Panc1 (cell line): ENCODE measurements at regions not wholly inside any gene's neighbourhood (a gene's known extent, or its start where the extent isn't known, plus 50 kb on each side); places are given as distances from the start of the nearest gene placed in this dataset.

Experiments used
- ATAC-seq: fragments of 200-7000 bp; cut with Tn5 transposase; 2 replicates; pipeline ENCODE4 v1.9.1; 2020; ENCODE audit warnings: mild to moderate bottlenecking, moderate library complexity
- BruUV-seq: library from RNA; stranded (reverse); fragments of 400-500 nt; replicated peaks from 2 replicates; lab custom pipeline; 2021; lab: Mats Ljungman, UMichigan
- CTCF ChIA-PET: fragments of 300-600 bp; sonication (Branson Sonifier 250); formaldehyde crosslinking; loops from one replicate; lab custom pipeline; 2022; ENCODE audit warnings: antibody characterized with exemption; lab: Charles Lee
- POLR2A ChIA-PET: fragments of 300-600 bp; sonication (Branson Sonifier 250); formaldehyde crosslinking; loops from one replicate; lab custom pipeline; 2022; ENCODE audit warnings: antibody characterized with exemption; lab: Charles Lee
- DNase-seq: peaks from one replicate; pipeline ENCODE4 v3.0.0-alpha.2; 2010; ENCODE audit warnings: low read depth, low spot score
- H3K27ac ChIP-seq: 2 replicates; pipeline ENCODE4 v1.5.1; 2011; ENCODE audit warnings: mild to moderate bottlenecking, low read length, inconsistent platforms
- H3K27me3 ChIP-seq: fragments of 200-500 bp; sonication (Bioruptor generic); 2 replicates; pipeline ENCODE4 v1.6.0; 2014; ENCODE audit warnings: low read length, inconsistent platforms; ENCODE audit not compliant: control insufficient read depth, insufficient read depth
- H3K36me3 ChIP-seq: fragments of 200-500 bp; sonication (Bioruptor generic); 2 replicates; pipeline ENCODE4 v1.5.1; 2014; ENCODE audit warnings: inconsistent platforms, mild to moderate bottlenecking, low read length, moderate library complexity; ENCODE audit not compliant: control insufficient read depth, insufficient read depth
- H3K4me1 ChIP-seq: 2 replicates; pipeline ENCODE4 v1.5.1; 2011; ENCODE audit warnings: inconsistent platforms, mild to moderate bottlenecking, low read length, moderate library complexity; ENCODE audit not compliant: control insufficient read depth, insufficient read depth
- H3K4me3 ChIP-seq, 2 experiments: 2 replicates each; pipeline ENCODE4 v1.5.1; 2011 to 2012; ENCODE audit warnings: low read depth in 2 of 2, low read length in 2 of 2, mild to moderate bottlenecking in 2 of 2, inconsistent platforms in 1 of 2, moderate library complexity in 1 of 2
- H3K9me3 ChIP-seq: fragments of 200-500 bp; sonication (Bioruptor generic); 2 replicates; pipeline ENCODE4 v1.5.1; 2014; ENCODE audit warnings: low read depth, mild to moderate bottlenecking, inconsistent platforms, low read length, moderate library complexity; ENCODE audit not compliant: control insufficient read depth, insufficient read depth
- CTCF ChIP-seq: fragments of 450-650 bp; IDR thresholded peaks from 2 replicates; pipeline ENCODE4 v1.5.1; 2017; ENCODE audit warnings: mild to moderate bottlenecking
- POLR2AphosphoS5 ChIP-seq: IDR thresholded peaks from 2 replicates; pipeline ENCODE4 v1.6.1; 2012; ENCODE audit warnings: mild to moderate bottlenecking, low read depth, low read length, moderate library complexity
- REST ChIP-seq, 2 experiments: IDR thresholded peaks; 2 replicates each; pipeline ENCODE4 v1.6.1; 2011 to 2012; ENCODE audit warnings: low read depth in 2 of 2, control low read depth in 1 of 2, low read length in 1 of 2, mild to moderate bottlenecking in 1 of 2, moderate library complexity in 1 of 2; ENCODE audit not compliant: insufficient read depth in 1 of 2
- SIN3A ChIP-seq: IDR thresholded peaks from 2 replicates; pipeline ENCODE4 v1.6.1; 2012; ENCODE audit warnings: low read depth, mild to moderate bottlenecking, low read length, moderate library complexity, borderline replicate concordance; ENCODE audit not compliant: insufficient read depth
- TCF7L2 ChIP-seq: IDR thresholded peaks from 2 replicates; pipeline ENCODE4 v1.6.1; 2011; ENCODE audit warnings: mild to moderate bottlenecking, low read depth, low read length, inconsistent platforms
- in situ Hi-C: cut with HindIII; loops from 2 replicates; pipeline ENCODE4 v1.10.0; 2016; ENCODE audit warnings: low sequenced_read_pairs, low pct_unique_long_range_greater_than_20kb
- intact Hi-C: fragments of 100-400 bp; cut with micrococcal nuclease; formaldehyde crosslinking; loops from one replicate; pipeline ENCODE4 v1.10.0; 2022; ENCODE audit not compliant: unreplicated experiment

- ChIA-PET POLR2A (no interaction called here), CTCF (interaction anchor here (0.6 kb wide), 1 partner anchor 1468 kb away, joined by 3 read pairs; no protein-coding TSS in a partner anchor)
- Histone ChIP-seq H3K36me3 (no peaks in the 10 kb centered on the region), H3K4me1 (no peaks in the 10 kb centered on the region), H3K9me3 (no peaks in the 10 kb centered on the region), H3K4me3 (no peak overlapping the region), H3K27ac (no peak overlapping the region), H3K27me3 (no peaks in the 10 kb centered on the region)
- TF ChIP-seq CTCF (peak; percentile 71), REST (IDR thresholded peaks at IDR 0.05; ENCODE audit: insufficient read depth in 1 of 2, low read depth in 2 of 2, low read length in 1 of 2) (no peak)
- in situ Hi-C loops, result no loop called here
- DNase-seq (peak; percentile 17), ATAC-seq (peak; percentile 90)
- intact Hi-C loops, result no loop called here
- BruUV-seq, result no TSS peak
Measured at GRCh38 chr15:94582368-94582767, 351.0 kb downstream of the MCTP2 start.

- intact Hi-C loops, result no loop called here
- ATAC-seq (no peak), DNase-seq (no peak)
- ChIA-PET POLR2A (no interaction called here), CTCF (no interaction called here)
- Histone ChIP-seq H3K4me1 (no peaks in the 10 kb centered on the region), H3K4me3 (no peak overlapping the region), H3K36me3 (no peaks in the 10 kb centered on the region), H3K27ac (no peak overlapping the region), H3K27me3 (no peaks in the 10 kb centered on the region; the same call in 1 of the 2 replicates), H3K9me3 (no peaks in the 10 kb centered on the region)
- in situ Hi-C loops, result no loop called here
- TF ChIP-seq CTCF (no peak), TCF7L2 (no peak), SIN3A (no peak), POLR2AphosphoS5 (no peak), REST (IDR thresholded peaks at IDR 0.05; ENCODE audit: insufficient read depth in 1 of 2, low read depth in 2 of 2, low read length in 1 of 2) (no peak)
- no TSS peak for BruUV-seq
Measured at GRCh38 chr15:94584833-94585244, 353.5 kb downstream of the MCTP2 start.
